ENCODE measurements at regions not wholly inside any gene's neighbourhood (a gene's known extent, or its start where the extent isn't known, plus 50 kb on each side); places are given as distances from the start of the nearest gene placed in this dataset.

- no peak for DNase-seq (ENCODE audit: low read depth)
Observed at GRCh38 chr9:81250041-81250440, 439.3 kb downstream of the TLE1 start.

- no peak for DNase-seq (ENCODE audit: low read depth)
Observed at GRCh38 chr9:81245254-81245956, 443.9 kb downstream of the TLE1 start.

- DNase-seq (ENCODE audit: low read depth), result no peak
Observed at GRCh38 chr9:81244631-81245030, 444.7 kb downstream of the TLE1 start.

- DNase-seq (ENCODE audit: low read depth), result no peak
Observed at GRCh38 chr9:81242866-81243265, 446.5 kb downstream of the TLE1 start.

GRCh38 chr9:81239388-81239787 is 450.0 kb downstream of the TLE1 start:
- DNase-seq (ENCODE audit: low read depth), result no peak

- DNase-seq (ENCODE audit: low read depth), result no peak
Observed at GRCh38 chr9:81237565-81238231, 451.6 kb downstream of the TLE1 start.

- DNase-seq (ENCODE audit: low read depth), result no peak
Observed at GRCh38 chr9:81234924-81235610, 454.3 kb downstream of the TLE1 start.

- DNase-seq (ENCODE audit: low read depth), result no peak
Observed at GRCh38 chr9:81231011-81231410, 458.3 kb downstream of the TLE1 start.

GRCh38 chr9:81227507-81228245 is 461.7 kb downstream of the TLE1 start:
- no peak for DNase-seq (ENCODE audit: low read depth)

- DNase-seq (ENCODE audit: low read depth), result no peak
Observed at GRCh38 chr9:81225596-81225995, 463.8 kb downstream of the TLE1 start.

- DNase-seq (ENCODE audit: low read depth), result no peak
Observed at GRCh38 chr9:81224166-81225081, 464.9 kb downstream of the TLE1 start.

GRCh38 chr9:81214975-81215374 is 474.4 kb downstream of the TLE1 start:
- no peak for DNase-seq (ENCODE audit: low read depth)

GRCh38 chr9:81213456-81213855 is 475.9 kb downstream of the TLE1 start:
- no peak for DNase-seq (ENCODE audit: low read depth)

GRCh38 chr9:81211741-81212140 is 477.6 kb downstream of the TLE1 start:
- DNase-seq (ENCODE audit: low read depth), result peak; percentile 4

GRCh38 chr9:81207651-81208050 is 481.7 kb downstream of the TLE1 start:
- DNase-seq (ENCODE audit: low read depth), result no peak

GRCh38 chr9:81202292-81202691 is 487.1 kb downstream of the TLE1 start:
- no peak for DNase-seq (ENCODE audit: low read depth)

GRCh38 chr9:81195206-81195605 is 494.1 kb downstream of the TLE1 start:
- no peak for DNase-seq (ENCODE audit: low read depth)

GRCh38 chr9:81193362-81194339 is 495.7 kb downstream of the TLE1 start:
- no peak for DNase-seq (ENCODE audit: low read depth)

- DNase-seq (ENCODE audit: low read depth), result peak; percentile 30
Observed at GRCh38 chr9:81191222-81191621, 498.1 kb downstream of the TLE1 start.

- DNase-seq (ENCODE audit: low read depth), result no peak
Observed at GRCh38 chr9:81190659-81191058, 498.7 kb downstream of the TLE1 start.
